Natural killer cell (primary cell): ENCODE measurements at regions not wholly inside any gene's neighbourhood (a gene's known extent, or its start where the extent isn't known, plus 50 kb on each side); places are given as distances from the start of the nearest gene placed in this dataset.

Experiments
- ATAC-seq, 3 donors: fragments of 150-1000 bp in 2 of 3; fragments of 200-7000 bp in 1 of 3; cut with Tn5 transposase; 1 replicate in 1 of 3; 2 replicates in 2 of 3; pipeline ENCODE4 v1.10.0; 2021; ENCODE audit warnings: mild to moderate bottlenecking in 2 of 3, moderate library complexity in 2 of 3
- DNase-seq, 2 donors: peaks; one replicate each; pipeline versions ENCODE4 v3.0.0 to v3.0.0-alpha.2; 2013 to 2021; ENCODE audit warnings: mixed read lengths in 1 of 2
- H3K27ac ChIP-seq: one replicate; pipeline ENCODE4 v1.5.1; 2013; ENCODE audit warnings: mild to moderate bottlenecking, low read length
- H3K27me3 ChIP-seq: one replicate; pipeline ENCODE4 v1.6.1; 2013; ENCODE audit warnings: low read length; ENCODE audit not compliant: control insufficient read depth, insufficient read depth
- H3K36me3 ChIP-seq: one replicate; pipeline ENCODE4 v1.6.1; 2013; ENCODE audit warnings: low read length; ENCODE audit not compliant: control insufficient read depth, insufficient read depth
- H3K4me1 ChIP-seq: one replicate; pipeline ENCODE4 v1.6.1; 2013; ENCODE audit warnings: low read length; ENCODE audit not compliant: control insufficient read depth, insufficient read depth
- H3K4me3 ChIP-seq: one replicate; pipeline ENCODE4 v1.5.1; 2013; ENCODE audit warnings: low read length
- H3K9me3 ChIP-seq: one replicate; pipeline ENCODE4 v1.6.1; 2013; ENCODE audit warnings: low read length; ENCODE audit not compliant: control insufficient read depth, insufficient read depth
- H3K27ac Mint-ChIP-seq, 2 donors: one replicate each; pipeline ENCODE4 v1.8.0; 2022; ENCODE audit warnings: mild to moderate bottlenecking in 2 of 2, mixed read lengths in 2 of 2, moderate library complexity in 1 of 2
- H3K27me3 Mint-ChIP-seq, 2 donors: one replicate each; pipeline ENCODE4 v1.8.0; 2022; ENCODE audit warnings: low read depth in 2 of 2, mixed read lengths in 2 of 2
- H3K36me3 Mint-ChIP-seq: one replicate; pipeline ENCODE4 v1.8.0; 2022; ENCODE audit warnings: mixed read lengths
- H3K4me1 Mint-ChIP-seq, 2 donors: one replicate each; pipeline ENCODE4 v1.8.0; 2022; ENCODE audit warnings: mixed read lengths in 2 of 2
- H3K4me3 Mint-ChIP-seq: one replicate; pipeline ENCODE4 v1.8.0; 2022; ENCODE audit warnings: mild to moderate bottlenecking, moderate library complexity, mixed read lengths
- H3K9me3 Mint-ChIP-seq, 2 donors: one replicate each; pipeline ENCODE4 v1.8.0; 2022; ENCODE audit warnings: mixed read lengths in 2 of 2
- WGBS: methylation state at CpG from one replicate; pipeline ENCODE4 v1.1.7; 2013; ENCODE audit warnings: missing lambda C conversion rate; ENCODE audit not compliant: insufficient coverage; 5-methylcytosine and 5-hydroxymethylcytosine counted together
- intact Hi-C: fragments of 100-400 bp; cut with micrococcal nuclease; formaldehyde crosslinking; loops from one replicate; pipeline ENCODE4 v1.14.2; 2022
- TF ChIP-seq, protein P1 (sequence below): fragments of 200-600 bp; IDR thresholded peaks from one replicate; pipeline ENCODE4 v1.8.0; 2022; ENCODE audit warnings: antibody characterized with exemption

GRCh38 chr21:19855522-19855921 lies 1142.7 kb upstream of the NCAM2 start:
- H3K4me3 ChIP-seq, result no peak overlapping the region
- DNase-seq (no peak), ATAC-seq (no peak)
- H3K36me3 ChIP-seq, result no peaks in the 10 kb centered on the region
- H3K4me3 Mint-ChIP-seq, result no peak overlapping the region
- 80% methylated on average over 3 of the region's 3 CpGs for WGBS
- no peaks in the 10 kb centered on the region for H3K27me3 ChIP-seq
- H3K27me3 Mint-ChIP-seq, result no peaks in the 10 kb centered on the region
- H3K9me3 Mint-ChIP-seq, result peaks cover 0 to 2% of the 10 kb centered on the region in 2 donors
- H3K36me3 Mint-ChIP-seq, result no peaks in the 10 kb centered on the region
- no peak overlapping the region for H3K27ac ChIP-seq
- no peaks in the 10 kb centered on the region for H3K4me1 Mint-ChIP-seq
- H3K9me3 ChIP-seq, result peaks cover 6% of the 10 kb centered on the region
- H3K4me1 ChIP-seq, result no peaks in the 10 kb centered on the region
- TF ChIP-seq, protein P1, sequence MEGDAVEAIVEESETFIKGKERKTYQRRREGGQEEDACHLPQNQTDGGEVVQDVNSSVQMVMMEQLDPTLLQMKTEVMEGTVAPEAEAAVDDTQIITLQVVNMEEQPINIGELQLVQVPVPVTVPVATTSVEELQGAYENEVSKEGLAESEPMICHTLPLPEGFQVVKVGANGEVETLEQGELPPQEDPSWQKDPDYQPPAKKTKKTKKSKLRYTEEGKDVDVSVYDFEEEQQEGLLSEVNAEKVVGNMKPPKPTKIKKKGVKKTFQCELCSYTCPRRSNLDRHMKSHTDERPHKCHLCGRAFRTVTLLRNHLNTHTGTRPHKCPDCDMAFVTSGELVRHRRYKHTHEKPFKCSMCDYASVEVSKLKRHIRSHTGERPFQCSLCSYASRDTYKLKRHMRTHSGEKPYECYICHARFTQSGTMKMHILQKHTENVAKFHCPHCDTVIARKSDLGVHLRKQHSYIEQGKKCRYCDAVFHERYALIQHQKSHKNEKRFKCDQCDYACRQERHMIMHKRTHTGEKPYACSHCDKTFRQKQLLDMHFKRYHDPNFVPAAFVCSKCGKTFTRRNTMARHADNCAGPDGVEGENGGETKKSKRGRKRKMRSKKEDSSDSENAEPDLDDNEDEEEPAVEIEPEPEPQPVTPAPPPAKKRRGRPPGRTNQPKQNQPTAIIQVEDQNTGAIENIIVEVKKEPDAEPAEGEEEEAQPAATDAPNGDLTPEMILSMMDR, result no peak
- H3K27ac Mint-ChIP-seq, result no peak overlapping the region
- intact Hi-C loops, result no loop called here

GRCh38 chr21:19864476-19864875 lies 1133.7 kb upstream of the NCAM2 start:
- H3K4me1 ChIP-seq, result no peaks in the 10 kb centered on the region
- H3K27ac ChIP-seq, result no peak overlapping the region
- ATAC-seq (no peak), DNase-seq (no peak)
- H3K27ac Mint-ChIP-seq, result no peak overlapping the region
- H3K4me1 Mint-ChIP-seq, result no peaks in the 10 kb centered on the region
- no peak overlapping the region for H3K4me3 ChIP-seq
- no peak overlapping the region for H3K4me3 Mint-ChIP-seq
- no peaks in the 10 kb centered on the region for H3K9me3 ChIP-seq
- TF ChIP-seq, protein P1, result no peak
- no peaks in the 10 kb centered on the region for H3K27me3 ChIP-seq
- H3K36me3 Mint-ChIP-seq, result no peaks in the 10 kb centered on the region
- no peaks in the 10 kb centered on the region for H3K27me3 Mint-ChIP-seq
- peaks cover 2 to 7% of the 10 kb centered on the region in 2 donors for H3K9me3 Mint-ChIP-seq
- H3K36me3 ChIP-seq, result no peaks in the 10 kb centered on the region
- intact Hi-C loops, result no loop called here
- 90% methylated on average over 2 of the region's 2 CpGs for WGBS

DNA sequence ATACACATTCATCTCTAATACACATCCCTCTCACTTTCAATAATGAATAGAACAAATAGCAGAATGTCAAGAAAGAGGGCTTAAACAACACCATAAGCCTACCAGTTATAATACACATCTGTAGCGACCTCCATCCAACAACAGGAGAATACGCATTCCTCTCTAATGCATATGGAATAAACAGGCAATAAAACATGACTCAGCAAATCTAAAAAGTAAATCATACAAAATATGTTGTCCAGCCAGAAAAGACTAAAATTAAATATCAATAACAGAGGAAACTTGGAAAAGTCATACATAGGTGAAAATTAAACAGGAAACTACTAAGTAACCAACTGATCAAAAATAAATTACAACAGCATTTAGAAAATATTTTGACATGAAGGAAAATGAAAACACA lies 1127.5 kb upstream of the NCAM2 start:
- Histone ChIP-seq H3K27ac (no peak overlapping the region), H3K27me3 (no peaks in the 10 kb centered on the region), H3K4me1 (no peaks in the 10 kb centered on the region), H3K4me3 (no peak overlapping the region), H3K9me3 (no peaks in the 10 kb centered on the region), H3K36me3 (no peaks in the 10 kb centered on the region)
- WGBS, result 100% methylated on average over 2 of the region's 2 CpGs
- H3K4me1 Mint-ChIP-seq, result no peaks in the 10 kb centered on the region
- H3K36me3 Mint-ChIP-seq, result no peaks in the 10 kb centered on the region
- intact Hi-C loops, result no loop called here
- H3K9me3 Mint-ChIP-seq, result peaks cover 0 to 4% of the 10 kb centered on the region in 2 donors
- no peak overlapping the region for H3K4me3 Mint-ChIP-seq
- no peak for DNase-seq
- TF ChIP-seq, protein P1, result no peak
- no peak overlapping the region for H3K27ac Mint-ChIP-seq
- ATAC-seq, result no peak
- no peaks in the 10 kb centered on the region for H3K27me3 Mint-ChIP-seq

- Mint-ChIP-seq H3K36me3 (no peaks in the 10 kb centered on the region), H3K27me3 (no peaks in the 10 kb centered on the region), H3K4me3 (no peak overlapping the region), H3K27ac (no peak overlapping the region), H3K9me3 (no peaks in the 10 kb centered on the region), H3K4me1 (no peaks in the 10 kb centered on the region)
- no peaks in the 10 kb centered on the region for H3K9me3 ChIP-seq
- H3K36me3 ChIP-seq, result no peaks in the 10 kb centered on the region
- no peaks in the 10 kb centered on the region for H3K4me1 ChIP-seq
- intact Hi-C loops, result no loop called here
- ATAC-seq (no peak), DNase-seq (no peak)
- TF ChIP-seq, protein P1, result no peak
- no peak overlapping the region for H3K27ac ChIP-seq
- H3K4me3 ChIP-seq, result no peak overlapping the region
- no peaks in the 10 kb centered on the region for H3K27me3 ChIP-seq
- no CpG with 5 or more reads among the region's 2 CpGs for WGBS
Measured at GRCh38 chr21:19874521-19874920, 1123.7 kb upstream of the NCAM2 start.
